NCI-H2196 treated with DMSO at 0.1 percent for 48 hours (cell line): ENCODE measurements at regions not wholly inside any gene's neighbourhood (a gene's known extent, or its start where the extent isn't known, plus 50 kb on each side); places are given as distances from the start of the nearest gene placed in this dataset.
"Not testable (repeated sequence)": the region's sequence is repeated elsewhere in the genome, so short reads cannot be mapped to it uniquely, and the experiment has no call there.

Experiments
- DNase-seq: peaks from one replicate; lab custom pipeline; 2025; ENCODE audit not compliant: unreplicated experiment; lab: John Stamatoyannopoulos, UW

DNA sequence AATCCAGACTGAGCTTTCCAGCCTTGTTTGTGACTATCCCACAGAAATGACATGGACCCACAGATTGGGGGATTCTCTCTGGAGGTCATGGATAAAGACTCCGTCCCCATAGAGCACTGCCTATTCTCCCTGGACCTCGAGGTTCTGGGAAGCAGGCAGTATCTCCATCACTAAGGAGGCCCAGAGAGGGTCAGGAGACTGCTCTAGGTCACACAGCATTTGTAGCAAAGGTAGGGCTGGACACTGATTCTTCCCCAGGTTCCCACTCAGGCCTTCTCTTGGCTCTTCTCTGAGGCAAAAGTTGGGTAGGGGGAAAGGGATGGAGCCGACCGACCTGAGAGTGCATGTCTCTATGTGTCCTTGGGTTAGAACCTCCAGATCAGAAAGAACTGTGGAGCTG, 80.9 kb downstream of the PTPRS start:
- no peak for DNase-seq

DNA sequence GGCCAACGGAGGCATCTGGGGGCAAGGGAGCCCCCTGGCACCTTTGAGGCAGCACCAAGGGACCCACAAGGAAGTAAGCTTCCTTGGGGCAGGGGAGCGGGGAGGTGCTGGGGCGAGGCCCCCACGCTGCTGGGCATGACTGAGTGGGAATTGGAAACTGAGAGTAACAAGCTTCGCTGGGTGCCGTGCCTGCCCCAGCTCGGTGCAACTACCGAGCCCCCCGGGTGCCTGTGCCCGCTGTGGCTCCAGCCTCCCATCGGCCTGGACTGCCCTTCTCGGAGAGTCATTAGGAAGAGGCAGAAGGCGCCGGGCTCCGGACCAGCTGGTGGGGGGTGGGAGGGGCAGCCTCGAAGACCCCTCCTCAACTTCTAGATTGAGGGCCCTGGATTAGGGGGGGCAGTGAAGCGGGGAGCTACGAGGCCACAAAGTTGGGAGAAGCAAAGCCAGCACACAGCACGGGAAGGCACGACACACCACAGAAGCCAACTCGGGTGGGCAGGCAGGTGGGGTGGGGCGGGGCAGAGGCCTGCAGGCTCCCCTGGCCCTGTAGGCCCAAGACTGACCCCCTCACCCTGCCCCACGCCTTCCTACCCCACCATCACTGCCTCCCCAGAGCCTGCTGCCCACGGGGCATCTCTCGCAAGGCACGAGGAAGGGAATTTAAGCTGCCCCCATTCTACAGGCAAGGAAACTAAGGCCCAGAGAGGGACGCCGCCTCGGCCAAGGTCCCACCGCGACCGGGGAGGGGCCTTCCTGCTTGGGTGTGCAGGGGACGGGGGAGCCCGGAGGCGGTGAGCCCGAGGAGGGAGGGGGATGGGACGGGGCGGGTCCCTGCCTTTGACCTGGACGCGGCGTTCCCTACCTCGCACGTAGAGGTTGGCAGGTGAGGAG, 83.2 kb downstream of the PTPRS start:
- DNase-seq: no peak

DNA sequence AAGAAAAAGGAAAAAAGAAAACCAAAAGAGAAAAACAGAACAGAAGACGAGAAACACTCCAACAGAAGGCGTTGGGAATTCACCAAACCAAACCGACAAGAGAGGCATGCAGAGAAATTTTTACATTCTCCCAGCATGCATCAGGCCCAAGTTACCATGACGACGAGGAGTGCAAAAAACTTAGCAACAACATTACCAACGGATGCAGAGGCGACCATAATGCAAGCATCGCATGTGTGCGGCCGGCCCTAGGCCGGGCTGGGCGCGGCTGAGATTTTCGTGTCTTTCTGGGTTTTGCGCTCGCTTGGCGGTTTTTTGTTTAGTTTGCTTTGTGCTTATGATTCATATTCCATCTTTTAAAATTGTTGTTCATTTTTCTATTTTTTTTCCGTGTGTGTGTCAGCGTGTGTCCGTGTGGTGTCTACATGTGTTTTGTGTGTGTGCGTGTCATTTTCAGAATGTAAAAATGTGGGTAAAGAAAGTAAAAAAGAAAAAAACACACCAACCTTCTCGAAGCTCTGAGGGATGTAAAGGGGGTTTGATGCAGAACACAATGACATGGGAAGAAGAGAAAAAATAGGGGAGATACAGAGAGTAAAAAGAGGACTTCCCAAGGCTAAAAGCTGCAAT, 84.9 kb downstream of the PTPRS start:
- no peak for DNase-seq

DNA sequence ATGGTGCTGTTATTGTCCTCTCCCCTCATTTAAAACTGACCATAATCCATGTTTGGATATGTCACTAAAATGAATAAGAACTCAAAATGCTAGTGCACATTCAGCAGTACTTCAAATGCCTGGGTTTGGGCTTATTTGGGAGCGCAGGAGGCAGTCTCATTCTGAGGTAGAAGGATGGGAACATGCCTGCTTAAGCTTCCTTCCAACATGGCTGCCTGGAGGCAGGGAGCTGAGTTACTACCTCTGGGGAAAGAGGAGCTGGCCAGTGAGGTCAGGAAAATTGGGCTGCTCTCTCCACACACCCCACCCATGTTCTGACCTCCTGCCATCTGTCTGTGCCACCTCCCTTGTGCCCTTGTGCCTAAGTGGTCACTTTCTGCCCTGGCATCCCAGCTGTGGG, 85.7 kb downstream of the PTPRS start:
- DNase-seq: no peak

DNA sequence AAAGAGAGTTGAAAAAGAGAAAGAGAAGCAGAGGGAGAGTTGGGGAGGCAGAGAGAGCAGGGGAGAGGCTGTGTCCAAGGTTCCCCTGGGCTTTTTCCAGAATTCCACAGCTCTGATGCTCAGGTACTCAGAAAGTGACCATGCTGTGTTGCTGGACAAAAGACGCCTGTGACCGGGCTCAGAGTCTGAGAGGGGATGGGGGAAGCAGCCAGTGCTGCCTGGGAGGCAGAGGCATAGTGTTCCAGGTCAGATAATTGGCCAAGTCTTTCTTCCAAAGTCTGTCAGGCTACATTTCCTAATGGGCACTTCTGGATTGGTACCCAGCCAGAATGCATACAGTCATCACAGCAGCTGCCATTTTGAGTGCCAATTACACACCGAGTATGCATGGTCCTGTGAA, 86.1 kb downstream of the PTPRS start:
- DNase-seq: no peak

DNA sequence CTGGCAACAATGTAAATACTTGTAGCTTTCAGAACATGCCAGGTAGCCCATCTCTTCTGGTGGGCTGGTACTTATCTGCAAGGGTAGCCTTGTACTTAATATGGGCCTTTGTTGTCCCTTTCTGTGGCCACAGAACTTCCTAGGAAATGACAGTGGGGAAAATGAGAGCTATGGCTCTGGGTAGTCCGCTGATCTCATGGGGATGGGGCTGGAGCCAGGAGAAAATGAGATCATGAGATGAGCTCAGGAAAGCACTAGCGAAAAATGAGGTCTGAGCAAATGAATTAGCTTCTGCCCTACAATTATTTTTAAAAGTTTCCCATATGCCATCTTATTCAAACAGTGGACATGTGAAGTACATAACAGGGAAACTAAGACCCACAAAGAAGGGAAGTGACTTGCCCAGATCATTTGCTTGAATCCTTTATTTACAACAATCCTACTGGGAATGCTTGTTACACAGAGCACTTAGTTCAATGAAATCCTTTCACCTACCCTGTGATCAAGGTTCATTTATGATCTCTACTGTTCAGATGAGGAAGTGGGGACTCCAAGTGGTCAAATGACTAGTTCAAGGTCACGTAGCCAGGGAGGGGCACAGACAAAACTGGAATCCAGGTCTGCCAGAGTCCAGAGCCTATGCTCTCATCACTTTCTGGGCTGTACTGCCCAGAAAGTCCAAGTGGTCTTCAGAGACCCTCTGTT, 87.1 kb downstream of the PTPRS start:
- no peak for DNase-seq

DNA sequence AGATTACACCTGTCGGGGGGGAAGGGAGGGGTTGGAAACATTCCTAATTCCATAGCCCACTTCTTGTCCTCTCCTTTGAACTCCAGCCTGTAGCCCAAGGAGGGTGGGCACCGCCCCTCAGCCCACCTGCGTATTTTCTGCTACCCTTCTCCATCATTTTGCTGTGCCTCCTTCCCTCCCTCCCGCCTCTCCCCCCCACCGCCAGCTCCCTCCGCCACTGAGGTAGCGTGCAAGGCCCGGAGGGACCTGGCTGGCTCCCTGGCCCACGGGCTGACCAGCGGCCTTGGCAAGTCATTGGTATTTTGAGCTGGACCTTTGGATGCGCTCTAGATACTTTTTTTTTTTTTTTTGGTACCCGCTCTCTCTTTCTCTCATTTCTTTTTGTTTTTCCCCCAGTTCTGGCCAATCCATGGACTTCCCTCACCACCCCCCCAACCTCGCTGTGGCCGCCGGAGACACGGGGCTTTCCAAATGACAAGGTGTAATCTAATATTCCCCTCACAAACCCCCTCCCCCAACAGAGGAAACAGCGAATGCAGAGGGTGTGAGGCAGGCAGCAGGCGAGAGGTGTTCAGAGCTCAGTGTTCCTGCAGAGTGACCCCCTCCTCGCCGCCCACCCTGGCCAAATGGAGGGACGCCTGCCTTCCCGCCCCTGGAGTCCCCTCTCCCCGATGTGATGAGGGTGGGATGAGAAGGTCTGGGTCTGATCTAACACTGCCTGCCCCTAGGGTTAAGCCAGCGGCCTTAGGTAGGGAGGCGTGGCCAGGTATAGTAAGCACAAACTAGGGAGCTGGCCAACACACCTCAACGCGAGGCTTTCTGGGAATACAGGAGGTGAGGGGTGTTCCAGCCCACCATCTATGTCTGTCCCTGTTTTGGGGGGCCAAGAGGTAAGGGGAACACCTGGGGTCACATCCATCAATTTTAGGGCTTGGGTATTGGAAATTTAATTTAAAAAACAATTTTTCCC, 89.2 kb downstream of the PTPRS start:
- DNase-seq: peak; percentile 57

DNA sequence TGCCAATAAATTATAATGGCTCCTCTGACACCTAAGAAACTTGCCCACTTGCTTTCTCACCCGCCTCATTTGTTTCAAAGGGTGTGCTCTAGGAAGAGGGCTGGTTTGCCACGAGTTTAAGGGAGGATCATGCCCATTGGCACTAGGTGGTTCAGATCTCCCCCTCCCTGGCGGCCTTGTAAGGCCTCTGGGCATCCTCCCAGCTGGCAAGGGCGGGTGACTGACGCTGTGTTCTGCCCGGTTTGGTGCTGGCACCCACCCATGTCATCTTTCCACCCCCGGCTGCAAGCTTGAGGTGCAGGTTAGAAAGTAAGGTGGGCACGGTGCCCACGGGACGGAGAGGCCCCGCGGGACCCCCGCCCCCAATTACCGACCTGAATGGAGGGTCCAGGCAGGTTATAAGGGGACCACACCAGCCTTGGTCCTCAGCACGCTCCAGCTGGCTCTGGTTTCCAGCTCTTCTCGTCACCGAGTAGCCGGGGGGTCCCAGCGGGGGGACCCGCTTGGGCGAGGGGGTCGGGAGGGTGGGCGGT, 90.4 kb downstream of the PTPRS start:
- DNase-seq: peak; percentile 62

DNA sequence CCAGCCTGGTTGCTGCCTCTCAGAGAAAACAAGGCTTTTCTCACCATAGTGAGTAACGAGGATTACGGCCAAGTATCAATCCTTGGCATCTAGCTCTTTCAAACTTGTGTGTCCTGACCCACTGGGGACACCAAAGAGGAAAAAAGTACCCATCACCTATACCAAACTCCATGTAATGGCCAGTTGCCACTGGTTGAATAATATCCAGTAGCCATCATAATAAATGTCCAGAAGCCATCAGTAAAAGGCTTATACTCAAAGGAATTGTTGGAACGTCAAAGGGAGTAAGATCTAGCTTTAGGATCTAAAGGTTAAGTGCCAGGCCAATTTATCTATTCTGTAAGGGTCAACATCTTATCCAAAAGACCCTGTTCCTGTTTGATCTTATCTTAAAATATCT, 91.1 kb downstream of the PTPRS start:
- no peak for DNase-seq

DNA sequence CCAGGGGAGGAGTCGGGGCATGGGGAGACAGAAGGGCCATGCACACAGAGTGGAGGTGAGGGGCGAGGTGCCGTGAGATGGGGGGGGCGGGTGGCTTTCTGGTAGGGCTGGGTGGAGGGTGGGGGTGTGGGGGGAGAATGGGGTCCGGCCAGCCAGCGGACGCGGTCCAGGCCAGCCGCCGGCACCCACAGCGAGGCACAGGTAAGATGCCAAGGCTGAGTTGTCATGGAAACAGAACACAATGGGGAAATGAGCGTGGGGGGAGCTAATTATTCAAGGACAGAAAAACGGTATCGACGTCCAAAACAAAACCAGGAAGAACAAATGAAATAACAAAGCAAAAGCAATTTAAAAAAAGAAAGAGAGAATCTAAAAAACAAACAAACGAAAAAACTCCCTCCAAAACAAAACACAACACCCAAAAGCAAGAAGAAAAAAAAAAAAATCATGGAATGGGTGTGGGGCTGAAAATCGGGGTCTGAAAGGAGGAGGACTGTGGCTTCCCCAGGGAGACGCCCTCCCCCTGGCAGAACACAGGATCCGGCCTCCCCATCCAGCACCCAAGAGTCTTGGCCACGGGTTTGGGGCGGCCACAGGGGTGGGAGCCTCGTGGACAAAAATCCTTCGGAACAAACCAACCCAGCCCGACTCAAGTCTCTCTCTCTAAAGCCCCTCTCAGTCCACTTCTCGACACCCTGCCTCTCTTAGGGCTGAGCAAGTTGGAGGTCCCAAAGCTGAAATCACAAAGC, 92.5 kb downstream of the PTPRS start:
- no peak for DNase-seq

DNA sequence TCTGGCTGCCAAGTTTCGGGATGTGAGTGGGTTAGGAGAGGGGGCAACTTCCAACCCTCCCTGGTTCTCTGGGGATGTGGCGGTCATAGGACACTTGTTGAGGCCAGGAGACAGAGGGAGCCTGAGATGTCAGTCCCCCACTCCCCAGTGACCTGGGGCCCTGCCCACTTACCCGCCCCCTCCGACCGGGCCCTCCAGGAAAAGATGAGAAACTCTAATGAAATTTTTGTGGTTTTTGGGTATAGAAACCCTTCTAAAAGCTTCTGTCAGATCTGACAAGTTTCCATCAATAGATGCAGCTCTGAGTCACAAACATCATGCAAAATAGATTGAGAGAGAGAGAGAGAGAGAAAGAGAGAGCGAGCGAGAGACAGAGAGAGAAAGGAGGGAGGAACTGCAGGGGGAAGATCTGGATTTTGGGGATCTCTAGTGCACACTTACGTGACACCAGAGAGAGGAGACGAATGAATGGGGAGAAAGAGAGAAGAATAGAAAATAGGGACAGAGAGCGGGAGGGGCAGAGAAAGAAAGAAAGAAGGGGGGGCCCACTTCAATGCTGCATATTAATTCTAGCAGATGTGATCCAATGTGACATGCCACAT, 94.0 kb downstream of the PTPRS start:
- no peak for DNase-seq

DNA sequence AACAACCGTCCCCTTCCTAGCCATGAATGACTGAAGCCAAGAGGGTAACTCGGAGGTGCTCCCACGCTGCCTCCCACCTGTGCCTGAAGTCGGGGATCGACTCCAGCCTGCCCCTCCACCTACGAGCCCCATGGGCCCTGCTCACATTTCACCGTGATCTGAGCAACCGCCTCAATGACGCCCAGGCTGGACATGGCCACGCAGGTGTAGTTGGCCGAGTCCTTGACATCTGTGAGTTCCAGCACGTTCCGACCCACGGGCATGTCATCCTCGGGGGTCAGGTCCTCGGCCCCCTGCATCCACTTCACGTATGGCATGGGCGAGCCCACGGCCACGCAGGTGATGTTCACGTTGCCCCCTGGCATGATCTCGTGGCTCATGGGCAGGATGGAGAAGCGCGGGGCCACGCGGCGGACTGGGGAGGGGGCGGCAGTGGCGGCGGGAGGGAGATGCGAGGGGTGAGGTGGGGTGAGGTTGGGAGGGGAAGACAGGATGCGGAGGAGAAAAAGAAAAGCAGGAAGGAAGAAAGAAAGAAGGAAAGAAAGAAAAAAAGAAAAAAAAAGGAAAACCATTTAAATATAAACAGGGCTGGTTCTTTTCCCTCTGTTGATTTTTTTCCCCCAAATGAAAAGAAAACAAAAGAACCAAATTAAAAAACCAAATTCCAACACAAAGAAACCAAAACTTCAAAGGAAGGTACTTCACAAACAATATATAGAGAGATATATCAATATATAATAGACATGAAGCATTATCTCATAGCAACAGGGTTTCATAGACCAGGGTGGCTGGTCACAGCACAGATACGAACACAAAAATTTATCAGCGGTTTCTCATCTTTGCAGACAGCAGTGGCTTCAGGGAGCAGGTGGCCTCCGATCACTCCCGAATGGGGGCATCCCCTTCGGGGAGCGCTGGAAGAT, 94.7 kb downstream of the PTPRS start:
- DNase-seq: no peak

DNA sequence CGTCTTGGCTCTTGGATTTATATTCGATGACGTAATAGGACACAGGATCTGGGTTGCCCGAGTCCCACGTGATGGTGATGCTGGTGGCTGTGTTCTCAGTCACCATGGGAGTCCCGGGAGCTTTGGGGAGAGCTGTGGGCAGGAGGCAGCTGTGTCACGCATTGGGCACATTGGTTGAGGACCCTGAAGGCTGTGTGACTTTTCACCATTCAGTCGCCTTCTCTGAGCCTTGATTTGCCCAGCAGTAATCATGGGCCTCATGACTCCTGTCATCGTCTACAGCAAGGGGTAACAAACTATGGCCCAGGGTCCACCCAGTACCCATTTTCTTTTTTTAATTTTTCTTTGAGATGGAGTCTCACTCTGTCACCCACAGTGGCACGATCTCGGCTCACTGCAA, 96.3 kb downstream of the PTPRS start:
- DNase-seq: no peak

DNA sequence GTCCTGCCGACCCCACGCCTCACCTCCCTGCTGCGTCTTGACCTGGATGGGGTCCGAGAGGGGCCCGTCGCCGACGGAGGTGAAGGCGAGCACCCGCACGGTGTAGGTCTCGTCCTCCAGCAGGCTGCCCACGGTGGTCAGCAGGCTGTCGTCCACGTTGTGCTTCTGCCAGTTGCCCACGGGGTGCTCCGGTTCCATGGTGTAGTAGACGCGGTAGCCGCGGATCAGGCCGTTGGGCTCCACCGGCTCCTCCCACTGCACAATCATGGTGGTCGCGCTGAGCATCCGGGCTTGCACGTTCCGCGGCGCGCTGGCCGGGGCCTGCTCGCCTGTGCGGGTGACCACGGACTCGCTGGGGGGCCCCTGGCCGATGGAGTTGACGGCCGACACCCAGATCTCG, 96.7 kb downstream of the PTPRS start:
- no peak for DNase-seq

DNA sequence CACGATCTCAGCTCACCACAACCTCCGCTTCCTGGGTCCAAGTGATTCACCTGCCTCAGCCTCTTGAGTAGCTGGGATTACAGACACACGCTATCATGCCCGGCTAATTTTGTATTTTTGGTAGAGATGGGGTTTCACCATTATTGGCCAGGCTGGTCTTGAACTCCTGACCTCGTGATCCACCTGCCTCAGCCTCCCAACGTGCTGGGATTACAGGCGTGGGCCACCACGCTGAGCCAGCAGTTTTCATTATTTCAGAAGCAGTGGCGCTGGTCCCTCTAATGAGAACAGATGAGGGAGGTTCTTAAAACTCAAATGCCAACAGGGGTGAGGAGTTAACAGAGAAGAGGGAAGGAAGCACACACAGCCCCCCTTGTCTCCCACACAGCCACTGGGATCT, 98.7 kb downstream of the PTPRS start:
- DNase-seq: not testable (repeated sequence)

DNA sequence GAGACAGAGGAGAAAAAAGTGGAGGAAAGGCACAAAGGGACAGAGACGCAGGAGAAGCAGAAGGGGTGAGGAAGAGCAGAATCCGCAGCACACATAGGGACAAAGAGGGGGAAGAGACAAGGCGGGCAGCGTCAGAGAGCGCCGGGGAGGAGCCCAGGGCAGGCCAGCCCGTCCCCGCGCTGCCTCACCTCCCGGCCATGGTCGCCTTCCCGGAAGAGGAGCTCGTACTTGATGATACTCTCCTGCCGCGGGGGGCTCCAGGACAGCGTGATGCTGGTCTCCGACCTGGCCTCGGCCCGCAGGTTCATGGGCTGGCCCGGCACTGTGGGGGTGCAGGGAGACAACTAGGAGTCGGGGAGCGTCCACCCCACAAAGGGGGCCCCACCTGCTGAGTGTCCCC, 100.6 kb downstream of the PTPRS start:
- no peak for DNase-seq

DNA sequence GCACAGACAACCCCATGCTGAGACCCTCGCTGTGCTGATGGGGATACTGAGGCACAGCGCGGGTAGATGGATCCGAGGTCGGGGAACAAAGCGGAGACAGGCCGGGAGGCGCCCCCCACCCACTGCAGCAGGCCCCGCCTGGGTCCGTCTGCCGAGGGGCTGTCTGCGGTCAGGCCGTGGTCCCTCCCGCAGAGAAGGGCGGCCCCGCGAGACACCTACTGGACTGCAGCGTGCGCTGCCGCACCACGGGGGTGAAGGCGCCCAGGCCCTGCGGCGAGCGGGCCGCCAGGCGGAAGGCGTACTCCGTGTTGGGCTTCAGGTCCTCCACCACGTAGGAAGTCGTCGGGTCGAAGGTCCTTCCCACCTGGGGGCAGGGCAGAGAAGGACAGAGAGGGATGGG, 101.9 kb downstream of the PTPRS start:
- DNase-seq: no peak

DNA sequence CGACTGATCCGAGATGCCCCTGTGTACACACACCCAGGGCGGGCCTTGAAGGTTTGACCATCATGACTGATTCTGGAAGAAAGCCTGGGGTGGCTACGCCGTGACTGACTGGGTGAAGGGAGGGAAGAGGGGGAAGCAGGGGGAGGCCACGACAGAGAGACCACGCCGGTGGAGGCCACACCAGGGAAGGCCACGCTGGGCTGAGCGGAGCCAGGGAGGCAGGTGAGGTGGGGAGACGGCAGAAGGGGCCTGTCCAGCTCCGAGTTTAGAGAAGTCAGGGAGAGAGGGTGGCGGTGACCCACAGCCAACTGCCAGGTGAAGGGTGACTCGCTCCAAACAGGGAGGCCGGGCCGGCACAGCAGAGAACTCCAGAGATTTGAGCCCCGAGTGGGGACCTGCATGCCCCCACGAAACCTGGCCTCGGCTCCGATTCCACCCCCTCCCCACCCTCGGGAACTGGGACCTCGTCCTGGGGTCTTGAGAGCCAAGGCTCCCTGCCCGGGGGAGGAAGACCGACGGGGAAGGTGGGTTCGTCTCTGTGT, 102.6 kb downstream of the PTPRS start:
- no peak for DNase-seq
